SK-N-SH (cell line): ENCODE measurements at regions not wholly inside any gene's neighbourhood (a gene's known extent, or its start where the extent isn't known, plus 50 kb on each side); places are given as distances from the start of the nearest gene placed in this dataset.

Source experiments
- CTCF ChIA-PET: fragments of 300-600, 350-600 bp; formaldehyde crosslinking; extraction: SDS; loops from one replicate; lab custom pipeline; 2021; lab: Yijun Ruan, JAX
- POLR2A ChIA-PET: fragments of 350-600 bp; sonication (Branson Sonifier 250); formaldehyde crosslinking; extraction: SDS; loops from one replicate; lab custom pipeline; 2020; ENCODE audit warnings: antibody characterized with exemption, inconsistent platforms; lab: Yijun Ruan, JAX
- DNase-seq: peaks from one replicate; pipeline ENCODE4 v3.0.0; 2012
- H2AFZ ChIP-seq: fragments of 200-600 bp; sonication (generic); 2 replicates; pipeline ENCODE4 v1.8.1; 2016; ENCODE audit warnings: antibody characterized with exemption, mild to moderate bottlenecking, low read depth
- H3F3A ChIP-seq: fragments of 200-600 bp; sonication (generic); replicated peaks from 2 replicates; pipeline ENCODE3; 2016; ENCODE audit warnings: antibody characterized with exemption, mild to moderate bottlenecking; ENCODE audit not compliant: insufficient read depth
- H3K27ac ChIP-seq, 2 experiments: fragments of 200-500 bp in 1 of 2; fragments of 200-600 bp in 1 of 2; sonication (Bioruptor generic) in 1 of 2; sonication (generic), shearing (Covaris generic) in 1 of 2; 2 replicates each; pipeline versions ENCODE4 v1.5.1 to v1.6.1; 2014 to 2016; ENCODE audit warnings: low read depth in 2 of 2, inconsistent platforms in 1 of 2, low read length in 1 of 2, mild to moderate bottlenecking in 1 of 2, mixed read lengths in 1 of 2
- H3K27me3 ChIP-seq: fragments of 200-600 bp; sonication (generic), shearing (Covaris generic); 2 replicates; pipeline ENCODE4 v1.6.1; 2016; ENCODE audit warnings: mixed run types; ENCODE audit not compliant: insufficient read depth
- H3K36me3 ChIP-seq, 2 experiments: fragments of 200-500 bp in 1 of 2; fragments of 200-600 bp in 1 of 2; sonication (Bioruptor generic) in 1 of 2; sonication (generic) in 1 of 2; replicated peaks in 1 of 2; 2 replicates each; pipeline versions ENCODE3 to v1.5.1; 2014 to 2016; ENCODE audit warnings: low read length in 1 of 2, mild to moderate bottlenecking in 1 of 2; ENCODE audit not compliant: insufficient read depth in 2 of 2, control insufficient read depth in 1 of 2
- H3K4me1 ChIP-seq, 2 experiments: fragments of 200-500 bp in 1 of 2; fragments of 200-600 bp in 1 of 2; sonication (Bioruptor generic) in 1 of 2; sonication (generic), shearing (Covaris generic) in 1 of 2; 2 replicates each; pipeline versions ENCODE4 v1.5.1 to v1.6.1; 2014 to 2016; ENCODE audit warnings: low read depth in 1 of 2, low read length in 1 of 2, mixed run types in 1 of 2; ENCODE audit not compliant: insufficient read depth in 2 of 2, control insufficient read depth in 1 of 2
- H3K4me2 ChIP-seq: fragments of 200-600 bp; sonication (generic), shearing (Covaris generic); 2 replicates; pipeline ENCODE4 v1.6.1; 2017; ENCODE audit warnings: mixed run types
- H3K4me3 ChIP-seq, 2 experiments: fragments of 200-500 bp in 1 of 2; fragments of 200-600 bp in 1 of 2; sonication (Bioruptor generic) in 1 of 2; sonication (generic), shearing (Covaris generic) in 1 of 2; 2 replicates each; pipeline versions ENCODE4 v1.5.1 to v1.8.1; 2014 to 2016; ENCODE audit warnings: low read depth in 2 of 2, inconsistent platforms in 1 of 2, low read length in 1 of 2, mild to moderate bottlenecking in 1 of 2, mixed read lengths in 1 of 2, moderate library complexity in 1 of 2
- H3K79me2 ChIP-seq: fragments of 200-600 bp; sonication (generic); 2 replicates; pipeline ENCODE4 v1.8.1; 2017; ENCODE audit warnings: mild to moderate bottlenecking; ENCODE audit not compliant: insufficient read depth
- H3K9ac ChIP-seq: fragments of 200-600 bp; sonication (generic); 2 replicates; pipeline ENCODE4 v1.6.1; 2017; ENCODE audit warnings: mixed run types
- H3K9me2 ChIP-seq: fragments of 200-600 bp; sonication (generic); 2 replicates; pipeline ENCODE4 v1.6.1; 2017; ENCODE audit warnings: mixed run types
- H3K9me3 ChIP-seq: fragments of 200-600 bp; sonication (generic); 2 replicates; pipeline ENCODE4 v1.6.1; 2017; ENCODE audit warnings: mixed run types, mild to moderate bottlenecking, moderate library complexity
- H4K20me1 ChIP-seq: fragments of 200-600 bp; sonication (generic); 2 replicates; pipeline ENCODE4 v1.6.1; 2017; ENCODE audit warnings: mild to moderate bottlenecking, mixed run types; ENCODE audit not compliant: insufficient read depth
- ELF1 ChIP-seq: IDR thresholded peaks from 2 replicates; pipeline ENCODE4 v1.4.0; 2012
- EZH2phosphoT487 ChIP-seq: fragments of 200-600 bp; sonication (generic); IDR thresholded peaks from 2 replicates; pipeline ENCODE4 v1.6.1; 2017; ENCODE audit warnings: low read depth, mixed run types, mild to moderate bottlenecking, antibody characterized with exemption, moderate library complexity, borderline replicate concordance
- FOSL2 ChIP-seq: IDR thresholded peaks from 2 replicates; pipeline ENCODE4 v1.4.0; 2012; ENCODE audit warnings: low read depth, mild to moderate bottlenecking, moderate library complexity, borderline replicate concordance
- GABPA ChIP-seq: IDR thresholded peaks from 2 replicates; pipeline ENCODE4 v1.4.0; 2012; ENCODE audit warnings: low read depth, mild to moderate bottlenecking
- MXI1 ChIP-seq: IDR thresholded peaks from 2 replicates; pipeline ENCODE4 v1.6.1; 2012; ENCODE audit warnings: mild to moderate bottlenecking, low read depth, low read length, improper control_type of control experiment
- NFIC ChIP-seq: IDR thresholded peaks from 2 replicates; pipeline ENCODE4 v1.4.0; 2012; ENCODE audit warnings: borderline replicate concordance
- POLR2AphosphoS5 ChIP-seq: IDR thresholded peaks from 2 replicates; pipeline ENCODE4 v1.6.1; 2012; ENCODE audit warnings: low read depth, low read length
- RAD21 ChIP-seq: IDR thresholded peaks from 2 replicates; pipeline ENCODE4 v1.6.1; 2012; ENCODE audit warnings: mild to moderate bottlenecking, low read length
- RCOR1 ChIP-seq: fragments of 150-350 bp; IDR thresholded peaks from 2 replicates; pipeline ENCODE4 v1.6.1; 2017; ENCODE audit warnings: antibody characterized with exemption, low read length
- RFX5 ChIP-seq: IDR thresholded peaks from 2 replicates; pipeline ENCODE4 v1.6.1; 2012; ENCODE audit warnings: mild to moderate bottlenecking, improper control_type of control experiment, low read length
- RXRA ChIP-seq: IDR thresholded peaks from 2 replicates; pipeline ENCODE4 v1.4.0; 2012; ENCODE audit warnings: low read depth, mild to moderate bottlenecking, borderline replicate concordance
- SIN3A ChIP-seq: IDR thresholded peaks from 2 replicates; pipeline ENCODE4 v1.6.1; 2012; ENCODE audit warnings: low read depth, mild to moderate bottlenecking, low read length, moderate library complexity, borderline replicate concordance
- SMC3 ChIP-seq: IDR thresholded peaks from 2 replicates; pipeline ENCODE4 v1.6.1; 2012; ENCODE audit warnings: low read depth, low read length, improper control_type of control experiment
- YY1 ChIP-seq: IDR thresholded peaks from 2 replicates; pipeline ENCODE4 v1.4.0; 2012; ENCODE audit warnings: low read depth, mild to moderate bottlenecking
- WGBS: methylation state at CpG from one replicate; pipeline ENCODE4 v1.1.6; 2017; ENCODE audit warnings: low lambda C conversion rate; 5-methylcytosine and 5-hydroxymethylcytosine counted together
- TF ChIP-seq, protein P1 (sequence below): IDR thresholded peaks from 2 replicates; pipeline ENCODE4; 2012
- TF ChIP-seq, protein P2 (sequence below): IDR thresholded peaks from 2 replicates; pipeline ENCODE4 v1.4.0; 2012; ENCODE audit warnings: low read depth, borderline replicate concordance
- TF ChIP-seq, protein P3 (sequence below): fragments of 150-350 bp; IDR thresholded peaks from 2 replicates; pipeline ENCODE4 v1.6.1; 2017; ENCODE audit warnings: antibody characterized with exemption, low read length, low read depth, borderline replicate concordance
- TF ChIP-seq, protein P4 (sequence below): IDR thresholded peaks from 2 replicates; pipeline ENCODE4 v1.6.1; 2012; ENCODE audit warnings: mild to moderate bottlenecking, low read depth, low read length, moderate library complexity

DNA sequence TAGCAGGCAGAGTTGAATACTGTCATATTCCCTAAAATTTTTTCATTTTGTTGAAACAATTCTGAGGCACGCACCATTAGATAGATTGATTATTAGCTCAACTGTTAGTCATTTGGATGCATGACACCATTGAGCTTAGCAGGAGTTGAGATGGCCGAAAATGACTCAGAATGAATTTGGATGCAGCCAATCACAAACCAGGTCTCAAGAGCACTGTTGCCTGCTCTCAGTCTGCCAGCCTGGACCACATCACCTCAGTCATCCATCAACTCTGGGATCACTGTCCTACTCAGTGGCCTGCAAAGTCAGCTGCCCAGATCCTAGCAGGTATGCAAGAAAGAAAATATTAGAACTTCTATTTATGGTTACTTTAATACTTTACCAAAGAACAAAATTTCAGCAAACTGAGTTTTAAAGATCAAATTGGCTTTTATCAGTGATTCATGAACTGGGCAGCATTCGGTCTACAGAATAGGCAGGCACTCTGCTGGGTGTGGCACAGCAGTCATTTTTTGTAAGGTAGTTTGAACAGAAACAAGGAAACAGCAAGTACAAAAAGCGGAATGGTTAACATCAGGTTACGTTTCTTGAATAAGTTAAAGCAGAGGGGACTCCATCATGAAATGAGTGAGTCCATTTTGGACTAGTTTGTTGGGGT lies 152.7 kb upstream of the ARHGAP28 start:
- Histone ChIP-seq H3K79me2 (no peaks in the 10 kb centered on the region), H3K36me3 (no peaks in the 10 kb centered on the region), H4K20me1 (no peaks in the 10 kb centered on the region), H3K4me1 (no peaks in the 10 kb centered on the region), H3K9me3 (no peaks in the 10 kb centered on the region), H2AFZ (no peak overlapping the region), H3F3A (no peaks in the 10 kb centered on the region), H3K27me3 (no peaks in the 10 kb centered on the region), H3K9me2 (no peaks in the 10 kb centered on the region), H3K4me3 (no peak overlapping the region), H3K9ac (no peak overlapping the region), H3K27ac (no peak overlapping the region), H3K4me2 (no peak overlapping the region)
- TF ChIP-seq, protein P1, sequence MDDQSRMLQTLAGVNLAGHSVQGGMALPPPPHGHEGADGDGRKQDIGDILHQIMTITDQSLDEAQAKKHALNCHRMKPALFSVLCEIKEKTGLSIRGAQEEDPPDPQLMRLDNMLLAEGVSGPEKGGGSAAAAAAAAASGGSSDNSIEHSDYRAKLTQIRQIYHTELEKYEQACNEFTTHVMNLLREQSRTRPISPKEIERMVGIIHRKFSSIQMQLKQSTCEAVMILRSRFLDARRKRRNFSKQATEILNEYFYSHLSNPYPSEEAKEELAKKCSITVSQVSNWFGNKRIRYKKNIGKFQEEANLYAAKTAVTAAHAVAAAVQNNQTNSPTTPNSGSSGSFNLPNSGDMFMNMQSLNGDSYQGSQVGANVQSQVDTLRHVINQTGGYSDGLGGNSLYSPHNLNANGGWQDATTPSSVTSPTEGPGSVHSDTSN = no peak
- no peak for TF ChIP-seq RCOR1
- TF ChIP-seq RFX5 = no peak
- ChIA-PET POLR2A (no interaction called here), CTCF (interaction anchor here (0.8 kb wide), 1 partner anchor 33 kb away, joined by 3 read pairs; no protein-coding TSS in a partner anchor)
- no peak for DNase-seq
- 71% methylated on average over 5 of the region's 5 CpGs for WGBS

DNA sequence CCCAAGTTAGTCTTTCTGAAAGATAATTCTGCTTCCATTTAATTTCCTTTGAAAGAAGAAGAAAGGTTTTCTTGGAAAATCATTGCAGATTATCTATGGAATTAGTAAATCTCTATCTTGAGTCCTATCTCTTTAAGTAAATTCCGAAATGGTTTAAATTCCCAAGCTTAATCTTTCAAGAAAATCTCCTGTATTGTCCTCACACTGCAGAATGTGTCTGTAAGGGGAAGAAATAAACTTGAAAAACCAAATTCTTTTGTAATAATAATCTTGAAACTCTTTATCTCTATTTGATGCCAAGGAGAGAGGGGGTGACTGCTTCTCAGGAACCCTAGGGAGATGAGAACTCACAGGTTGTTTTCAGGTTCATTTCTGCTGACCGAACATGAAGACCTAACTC lies 150.8 kb upstream of the ARHGAP28 start:
- TF ChIP-seq, protein P2, sequence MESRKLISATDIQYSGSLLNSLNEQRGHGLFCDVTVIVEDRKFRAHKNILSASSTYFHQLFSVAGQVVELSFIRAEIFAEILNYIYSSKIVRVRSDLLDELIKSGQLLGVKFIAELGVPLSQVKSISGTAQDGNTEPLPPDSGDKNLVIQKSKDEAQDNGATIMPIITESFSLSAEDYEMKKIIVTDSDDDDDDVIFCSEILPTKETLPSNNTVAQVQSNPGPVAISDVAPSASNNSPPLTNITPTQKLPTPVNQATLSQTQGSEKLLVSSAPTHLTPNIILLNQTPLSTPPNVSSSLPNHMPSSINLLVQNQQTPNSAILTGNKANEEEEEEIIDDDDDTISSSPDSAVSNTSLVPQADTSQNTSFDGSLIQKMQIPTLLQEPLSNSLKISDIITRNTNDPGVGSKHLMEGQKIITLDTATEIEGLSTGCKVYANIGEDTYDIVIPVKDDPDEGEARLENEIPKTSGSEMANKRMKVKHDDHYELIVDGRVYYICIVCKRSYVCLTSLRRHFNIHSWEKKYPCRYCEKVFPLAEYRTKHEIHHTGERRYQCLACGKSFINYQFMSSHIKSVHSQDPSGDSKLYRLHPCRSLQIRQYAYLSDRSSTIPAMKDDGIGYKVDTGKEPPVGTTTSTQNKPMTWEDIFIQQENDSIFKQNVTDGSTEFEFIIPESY = no peak
- TF ChIP-seq, protein P3, sequence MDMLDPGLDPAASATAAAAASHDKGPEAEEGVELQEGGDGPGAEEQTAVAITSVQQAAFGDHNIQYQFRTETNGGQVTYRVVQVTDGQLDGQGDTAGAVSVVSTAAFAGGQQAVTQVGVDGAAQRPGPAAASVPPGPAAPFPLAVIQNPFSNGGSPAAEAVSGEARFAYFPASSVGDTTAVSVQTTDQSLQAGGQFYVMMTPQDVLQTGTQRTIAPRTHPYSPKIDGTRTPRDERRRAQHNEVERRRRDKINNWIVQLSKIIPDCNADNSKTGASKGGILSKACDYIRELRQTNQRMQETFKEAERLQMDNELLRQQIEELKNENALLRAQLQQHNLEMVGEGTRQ = no peak
- TF ChIP-seq EZH2phosphoT487 (no peak), NFIC (no peak), SMC3 (no peak), MXI1 (no peak), RAD21 (no peak), RXRA (no peak), YY1 (no peak), ELF1 (no peak), FOSL2 (no peak), GABPA (no peak), SIN3A (no peak), POLR2AphosphoS5 (no peak)
- TF ChIP-seq, protein P4, sequence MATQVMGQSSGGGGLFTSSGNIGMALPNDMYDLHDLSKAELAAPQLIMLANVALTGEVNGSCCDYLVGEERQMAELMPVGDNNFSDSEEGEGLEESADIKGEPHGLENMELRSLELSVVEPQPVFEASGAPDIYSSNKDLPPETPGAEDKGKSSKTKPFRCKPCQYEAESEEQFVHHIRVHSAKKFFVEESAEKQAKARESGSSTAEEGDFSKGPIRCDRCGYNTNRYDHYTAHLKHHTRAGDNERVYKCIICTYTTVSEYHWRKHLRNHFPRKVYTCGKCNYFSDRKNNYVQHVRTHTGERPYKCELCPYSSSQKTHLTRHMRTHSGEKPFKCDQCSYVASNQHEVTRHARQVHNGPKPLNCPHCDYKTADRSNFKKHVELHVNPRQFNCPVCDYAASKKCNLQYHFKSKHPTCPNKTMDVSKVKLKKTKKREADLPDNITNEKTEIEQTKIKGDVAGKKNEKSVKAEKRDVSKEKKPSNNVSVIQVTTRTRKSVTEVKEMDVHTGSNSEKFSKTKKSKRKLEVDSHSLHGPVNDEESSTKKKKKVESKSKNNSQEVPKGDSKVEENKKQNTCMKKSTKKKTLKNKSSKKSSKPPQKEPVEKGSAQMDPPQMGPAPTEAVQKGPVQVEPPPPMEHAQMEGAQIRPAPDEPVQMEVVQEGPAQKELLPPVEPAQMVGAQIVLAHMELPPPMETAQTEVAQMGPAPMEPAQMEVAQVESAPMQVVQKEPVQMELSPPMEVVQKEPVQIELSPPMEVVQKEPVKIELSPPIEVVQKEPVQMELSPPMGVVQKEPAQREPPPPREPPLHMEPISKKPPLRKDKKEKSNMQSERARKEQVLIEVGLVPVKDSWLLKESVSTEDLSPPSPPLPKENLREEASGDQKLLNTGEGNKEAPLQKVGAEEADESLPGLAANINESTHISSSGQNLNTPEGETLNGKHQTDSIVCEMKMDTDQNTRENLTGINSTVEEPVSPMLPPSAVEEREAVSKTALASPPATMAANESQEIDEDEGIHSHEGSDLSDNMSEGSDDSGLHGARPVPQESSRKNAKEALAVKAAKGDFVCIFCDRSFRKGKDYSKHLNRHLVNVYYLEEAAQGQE = no peak
- Histone ChIP-seq H3K9me3 (no peaks in the 10 kb centered on the region), H3K36me3 (no peaks in the 10 kb centered on the region), H3K27ac (no peak overlapping the region), H3K4me2 (no peak overlapping the region), H3K9ac (no peak overlapping the region), H4K20me1 (no peaks in the 10 kb centered on the region), H3F3A (no peaks in the 10 kb centered on the region), H3K4me3 (no peak overlapping the region), H3K9me2 (no peaks in the 10 kb centered on the region), H3K27me3 (no peaks in the 10 kb centered on the region), H2AFZ (no peak overlapping the region), H3K4me1 (no peaks in the 10 kb centered on the region), H3K79me2 (no peaks in the 10 kb centered on the region)
- ChIA-PET POLR2A (no interaction called here), CTCF (no interaction called here)
- 50% methylated on average over 2 of the region's 2 CpGs for WGBS
- DNase-seq = no peak
